ENCODE measurements at regions not wholly inside any gene's neighbourhood (a gene's known extent, or its start where the extent isn't known, plus 50 kb on each side); places are given as distances from the start of the nearest gene placed in this dataset.

DNA sequence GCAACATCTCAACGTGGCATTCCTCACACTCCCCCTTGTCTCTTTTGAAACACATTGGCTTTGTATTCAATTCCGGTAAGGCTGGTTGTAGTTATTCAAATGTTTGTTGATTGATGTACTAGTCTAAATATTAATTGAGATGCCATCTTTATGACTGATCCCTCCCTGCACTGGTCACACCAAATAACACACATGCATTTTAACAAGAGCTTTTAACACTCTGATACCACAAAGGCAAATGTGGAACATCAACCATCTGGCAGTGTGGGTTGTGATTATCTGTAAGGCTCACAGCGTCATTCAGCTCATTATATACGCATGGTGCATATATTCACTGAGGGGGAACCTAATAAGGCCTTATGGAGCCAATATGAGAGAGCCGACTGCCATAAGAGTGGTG, 305.0 kb downstream of the TENT4A start:
- H3K4me3 ChIP-seq (replicated peaks; ENCODE audit: low read depth, low read length) = no peak overlapping the region
- DNase-seq (ENCODE audit: low read depth) = no peak
- TF ChIP-seq, protein P1, sequence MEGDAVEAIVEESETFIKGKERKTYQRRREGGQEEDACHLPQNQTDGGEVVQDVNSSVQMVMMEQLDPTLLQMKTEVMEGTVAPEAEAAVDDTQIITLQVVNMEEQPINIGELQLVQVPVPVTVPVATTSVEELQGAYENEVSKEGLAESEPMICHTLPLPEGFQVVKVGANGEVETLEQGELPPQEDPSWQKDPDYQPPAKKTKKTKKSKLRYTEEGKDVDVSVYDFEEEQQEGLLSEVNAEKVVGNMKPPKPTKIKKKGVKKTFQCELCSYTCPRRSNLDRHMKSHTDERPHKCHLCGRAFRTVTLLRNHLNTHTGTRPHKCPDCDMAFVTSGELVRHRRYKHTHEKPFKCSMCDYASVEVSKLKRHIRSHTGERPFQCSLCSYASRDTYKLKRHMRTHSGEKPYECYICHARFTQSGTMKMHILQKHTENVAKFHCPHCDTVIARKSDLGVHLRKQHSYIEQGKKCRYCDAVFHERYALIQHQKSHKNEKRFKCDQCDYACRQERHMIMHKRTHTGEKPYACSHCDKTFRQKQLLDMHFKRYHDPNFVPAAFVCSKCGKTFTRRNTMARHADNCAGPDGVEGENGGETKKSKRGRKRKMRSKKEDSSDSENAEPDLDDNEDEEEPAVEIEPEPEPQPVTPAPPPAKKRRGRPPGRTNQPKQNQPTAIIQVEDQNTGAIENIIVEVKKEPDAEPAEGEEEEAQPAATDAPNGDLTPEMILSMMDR (IDR thresholded peaks at IDR 0.05; ENCODE audit: low read length, missing control alignments) = no peak

GRCh38 chr5:7018601-7019000, 305.4 kb downstream of the TENT4A start:
- TF ChIP-seq, protein P1 (IDR thresholded peaks at IDR 0.05; ENCODE audit: low read length, missing control alignments) = no peak
- DNase-seq (ENCODE audit: low read depth) = no peak
- H3K4me3 ChIP-seq (replicated peaks; ENCODE audit: low read depth, low read length) = no peak overlapping the region

- no peak for DNase-seq (ENCODE audit: low read depth)
- no peak overlapping the region for H3K4me3 ChIP-seq (replicated peaks; ENCODE audit: low read depth, low read length)
- TF ChIP-seq, protein P1 (IDR thresholded peaks at IDR 0.05; ENCODE audit: low read length, missing control alignments) = no peak
Observed at GRCh38 chr5:7036192-7036835, 323.1 kb downstream of the TENT4A start.

DNA sequence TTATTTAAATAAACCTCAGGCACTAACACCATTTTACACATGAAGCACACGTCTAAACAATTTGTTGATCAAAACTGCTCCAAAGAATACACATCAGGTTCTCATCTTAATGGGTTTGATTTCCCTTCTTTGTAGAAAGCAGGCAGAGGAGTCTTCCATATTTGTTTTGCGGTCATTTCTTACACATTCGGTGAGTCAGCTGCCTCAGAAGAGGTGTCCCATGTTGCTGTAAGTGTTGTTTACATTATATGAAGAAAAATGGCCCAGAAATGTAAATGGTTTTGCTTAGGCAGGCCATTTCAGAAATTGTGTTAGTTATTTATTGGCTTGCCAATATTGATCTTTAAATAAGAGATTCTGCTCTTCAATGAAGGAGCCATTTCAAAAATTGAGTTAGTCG, 325.8 kb downstream of the TENT4A start:
- no peak overlapping the region for H3K4me3 ChIP-seq (replicated peaks; ENCODE audit: low read depth, low read length)
- no peak for DNase-seq (ENCODE audit: low read depth)
- TF ChIP-seq, protein P1 (IDR thresholded peaks at IDR 0.05; ENCODE audit: low read length, missing control alignments) = no peak

DNA sequence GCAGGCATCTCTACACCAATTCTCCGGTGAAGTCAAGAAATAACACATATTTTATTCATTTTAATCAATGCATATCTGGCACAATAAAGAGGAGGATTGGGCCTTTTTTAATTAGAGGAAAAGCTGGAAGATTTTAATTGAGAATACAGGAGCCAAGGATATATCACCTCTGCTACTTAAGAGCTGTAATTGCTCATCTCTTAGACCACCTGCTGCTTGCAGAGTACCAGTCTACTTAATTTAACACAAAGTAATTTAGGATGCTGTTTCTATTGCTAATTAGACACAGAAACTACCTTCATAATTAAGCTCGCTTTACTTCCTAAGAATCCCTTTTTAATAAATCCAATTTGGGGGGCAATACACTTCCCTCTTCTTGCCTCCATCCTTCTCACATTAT, 326.9 kb downstream of the TENT4A start:
- DNase-seq (ENCODE audit: low read depth) = no peak
- TF ChIP-seq, protein P1 (IDR thresholded peaks at IDR 0.05; ENCODE audit: low read length, missing control alignments) = no peak
- no peak overlapping the region for H3K4me3 ChIP-seq (replicated peaks; ENCODE audit: low read depth, low read length)

- TF ChIP-seq, protein P1 (IDR thresholded peaks at IDR 0.05; ENCODE audit: low read length, missing control alignments) = no peak
- no peak for DNase-seq (ENCODE audit: low read depth)
- H3K4me3 ChIP-seq (replicated peaks; ENCODE audit: low read depth, low read length) = no peak overlapping the region
Observed at GRCh38 chr5:7043797-7044196, 330.6 kb downstream of the TENT4A start.

Data from fibroblast of pulmonary artery (primary cell).